Neural progenitor cell (in vitro differentiated cells): ENCODE measurements at regions not wholly inside any gene's neighbourhood (a gene's known extent, or its start where the extent isn't known, plus 50 kb on each side); places are given as distances from the start of the nearest gene placed in this dataset.

Source experiments
- CTCF ChIP-seq: fragments of 200-600 bp; sonication (generic); IDR thresholded peaks from 2 replicates; pipeline ENCODE4 v1.5.1; 2017; ENCODE audit warnings: antibody characterized with exemption, mild to moderate bottlenecking
- EZH2 ChIP-seq: fragments of 200-600 bp; sonication (generic); IDR thresholded peaks from 2 replicates; pipeline ENCODE4 v1.6.1; 2017; ENCODE audit warnings: antibody characterized with exemption, mild to moderate bottlenecking, moderate library complexity

GRCh38 chr13:47886314-47886713, 114.8 kb downstream of the SUCLA2 start:
- no peak for TF ChIP-seq EZH2
- TF ChIP-seq CTCF: no peak
